ENCODE measurements at regions not wholly inside any gene's neighbourhood (a gene's known extent, or its start where the extent isn't known, plus 50 kb on each side); places are given as distances from the start of the nearest gene placed in this dataset.
"Not testable (repeated sequence)": the region's sequence is repeated elsewhere in the genome, so short reads cannot be mapped to it uniquely, and the experiment has no call there.

DNA sequence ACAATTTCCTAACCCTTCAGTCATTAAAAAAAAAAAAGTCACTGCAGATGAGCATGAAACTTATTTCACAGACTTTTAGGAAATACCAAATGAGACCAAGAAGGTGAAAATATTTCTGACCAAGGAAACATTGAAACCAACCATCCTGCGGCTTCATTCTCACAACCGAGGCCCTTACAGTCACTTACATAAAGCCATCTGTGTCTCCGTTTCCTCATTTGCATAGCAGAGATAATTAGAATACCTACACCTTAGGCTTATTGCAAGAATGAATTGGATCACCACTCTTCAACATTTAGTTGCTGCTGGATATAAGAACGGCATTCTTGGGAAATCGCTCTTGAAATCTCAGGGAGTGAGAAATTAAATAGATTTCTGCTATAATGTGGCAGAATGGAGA lies 356.2 kb downstream of the HS3ST1 start:
- TF ChIP-seq, protein P1, sequence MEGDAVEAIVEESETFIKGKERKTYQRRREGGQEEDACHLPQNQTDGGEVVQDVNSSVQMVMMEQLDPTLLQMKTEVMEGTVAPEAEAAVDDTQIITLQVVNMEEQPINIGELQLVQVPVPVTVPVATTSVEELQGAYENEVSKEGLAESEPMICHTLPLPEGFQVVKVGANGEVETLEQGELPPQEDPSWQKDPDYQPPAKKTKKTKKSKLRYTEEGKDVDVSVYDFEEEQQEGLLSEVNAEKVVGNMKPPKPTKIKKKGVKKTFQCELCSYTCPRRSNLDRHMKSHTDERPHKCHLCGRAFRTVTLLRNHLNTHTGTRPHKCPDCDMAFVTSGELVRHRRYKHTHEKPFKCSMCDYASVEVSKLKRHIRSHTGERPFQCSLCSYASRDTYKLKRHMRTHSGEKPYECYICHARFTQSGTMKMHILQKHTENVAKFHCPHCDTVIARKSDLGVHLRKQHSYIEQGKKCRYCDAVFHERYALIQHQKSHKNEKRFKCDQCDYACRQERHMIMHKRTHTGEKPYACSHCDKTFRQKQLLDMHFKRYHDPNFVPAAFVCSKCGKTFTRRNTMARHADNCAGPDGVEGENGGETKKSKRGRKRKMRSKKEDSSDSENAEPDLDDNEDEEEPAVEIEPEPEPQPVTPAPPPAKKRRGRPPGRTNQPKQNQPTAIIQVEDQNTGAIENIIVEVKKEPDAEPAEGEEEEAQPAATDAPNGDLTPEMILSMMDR (IDR thresholded peaks at IDR 0.05) = no peak
- DNase-seq = no peak
- Histone ChIP-seq H3K36me3 (ENCODE audit: low read depth) (no peaks in the 10 kb centered on the region), H3K4me1 (ENCODE audit: low read depth) (no peaks in the 10 kb centered on the region), H3K4me3 (no peak overlapping the region), H3K9me3 (no peaks in the 10 kb centered on the region)
- no peak for ATAC-seq
- intact Hi-C loops (cut with DNase I, micrococcal nuclease) = no loop called here

DNA sequence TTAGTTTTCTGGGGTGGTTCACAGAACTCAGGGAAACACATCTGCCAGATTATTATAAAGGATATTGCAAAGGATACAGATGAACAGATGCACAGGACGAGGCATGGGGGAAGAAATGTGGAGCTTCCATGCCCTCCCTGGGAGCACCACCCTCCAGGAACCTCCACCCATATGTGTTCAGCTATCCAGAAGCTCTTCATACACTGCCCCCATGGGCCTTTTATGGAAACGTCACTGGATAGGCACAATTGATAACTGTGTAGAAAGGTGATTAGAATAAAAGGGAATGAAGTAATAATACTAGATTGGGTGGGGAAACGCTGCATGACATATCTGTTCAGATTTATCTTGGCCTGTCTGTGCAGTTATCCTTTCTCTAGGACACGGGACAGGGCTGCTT lies 357.9 kb downstream of the HS3ST1 start:
- DNase-seq = no peak
- Histone ChIP-seq H3K9me3 (no peaks in the 10 kb centered on the region), H3K36me3 (ENCODE audit: low read depth) (no peaks in the 10 kb centered on the region), H3K4me3 (no peak overlapping the region), H3K4me1 (ENCODE audit: low read depth) (no peaks in the 10 kb centered on the region)
- TF ChIP-seq, protein P1 (IDR thresholded peaks at IDR 0.05) = no peak
- intact Hi-C loops (cut with DNase I, micrococcal nuclease) = no loop called here
- ATAC-seq = no peak

DNA sequence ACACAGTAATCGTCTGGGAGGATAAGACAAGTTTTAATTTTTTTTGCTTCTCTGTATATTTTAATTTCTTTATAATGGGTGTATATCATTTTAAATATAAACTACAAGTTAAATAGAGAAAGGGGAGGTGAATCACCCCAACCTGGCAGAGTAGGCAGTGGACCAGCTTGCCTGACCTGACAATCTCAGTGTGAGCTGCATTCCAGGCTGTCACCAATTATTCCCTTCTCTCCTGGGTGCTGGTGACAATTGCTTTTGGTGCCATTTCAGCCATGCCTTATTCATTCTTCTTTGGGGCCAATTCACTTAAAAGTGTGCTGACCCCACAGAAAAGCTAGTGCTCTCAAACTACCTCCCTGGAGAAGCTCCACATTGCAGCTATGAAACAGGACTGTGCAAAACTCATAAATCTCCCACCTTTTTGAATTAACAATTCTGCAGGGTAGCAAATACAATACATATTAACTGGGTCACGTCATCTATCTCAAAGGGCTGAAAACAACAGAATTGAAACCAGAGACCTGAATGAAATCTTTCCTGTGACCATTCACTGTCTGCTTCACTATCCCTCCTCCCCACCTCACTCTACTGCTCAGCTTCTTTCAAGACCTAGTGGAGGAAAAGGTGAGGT lies 359.0 kb downstream of the HS3ST1 start:
- DNase-seq = no peak
- Histone ChIP-seq H3K4me1 (ENCODE audit: low read depth) (no peaks in the 10 kb centered on the region), H3K9me3 (no peaks in the 10 kb centered on the region), H3K36me3 (ENCODE audit: low read depth) (no peaks in the 10 kb centered on the region), H3K4me3 (no peak overlapping the region)
- no peak for ATAC-seq
- intact Hi-C loops (cut with DNase I, micrococcal nuclease) = no loop called here
- TF ChIP-seq, protein P1 (IDR thresholded peaks at IDR 0.05) = no peak

DNA sequence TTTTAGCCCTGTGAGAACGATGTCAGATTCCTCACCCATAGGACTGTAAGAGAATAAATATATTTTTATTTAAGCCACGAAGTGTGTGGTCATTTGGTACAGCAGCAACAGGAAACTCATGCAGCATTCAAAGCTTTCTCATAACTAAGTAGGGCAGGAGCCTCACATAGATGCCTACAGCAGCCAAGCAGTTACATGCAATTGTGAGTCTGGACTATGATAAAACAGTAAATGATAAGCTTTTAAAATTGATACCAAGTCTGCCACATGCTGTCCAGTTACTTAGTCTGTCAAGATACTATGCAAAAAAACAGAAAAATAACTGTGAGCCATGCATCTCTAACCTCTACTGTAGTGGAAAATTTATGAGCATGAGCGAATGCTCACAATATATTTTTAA lies 359.6 kb downstream of the HS3ST1 start:
- Histone ChIP-seq H3K9me3 (no peaks in the 10 kb centered on the region), H3K4me1 (ENCODE audit: low read depth) (no peaks in the 10 kb centered on the region), H3K4me3 (no peak overlapping the region), H3K36me3 (ENCODE audit: low read depth) (no peaks in the 10 kb centered on the region)
- TF ChIP-seq, protein P1 (IDR thresholded peaks at IDR 0.05) = no peak
- intact Hi-C loops (cut with DNase I, micrococcal nuclease) = no loop called here
- ATAC-seq (no peak), DNase-seq (no peak)

DNA sequence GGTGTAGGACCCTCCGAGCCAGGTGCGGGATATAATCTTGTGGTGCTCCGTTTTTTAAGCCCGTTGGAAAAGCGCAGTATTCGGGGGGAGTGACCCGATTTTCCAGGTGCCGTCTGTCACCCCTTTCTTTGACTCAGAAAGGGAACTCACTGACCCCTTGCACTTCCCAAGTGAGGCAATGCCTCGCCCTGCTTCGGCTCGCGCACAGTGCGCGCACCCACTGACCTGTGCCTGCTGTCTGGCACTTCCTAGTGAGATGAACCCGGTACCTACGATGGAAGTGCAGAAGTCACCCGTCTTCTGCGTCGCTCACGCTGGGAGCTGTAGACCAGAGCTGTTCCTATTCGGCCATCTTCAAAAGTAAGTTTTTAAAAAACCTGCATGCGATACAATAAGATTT lies 362.1 kb downstream of the HS3ST1 start:
- ATAC-seq; H3K36me3 ChIP-seq (ENCODE audit: low read depth); intact Hi-C loops (cut with DNase I, micrococcal nuclease); H3K9me3 ChIP-seq; H3K4me3 ChIP-seq; H3K4me1 ChIP-seq (ENCODE audit: low read depth); DNase-seq: not testable (repeated sequence)

DNA sequence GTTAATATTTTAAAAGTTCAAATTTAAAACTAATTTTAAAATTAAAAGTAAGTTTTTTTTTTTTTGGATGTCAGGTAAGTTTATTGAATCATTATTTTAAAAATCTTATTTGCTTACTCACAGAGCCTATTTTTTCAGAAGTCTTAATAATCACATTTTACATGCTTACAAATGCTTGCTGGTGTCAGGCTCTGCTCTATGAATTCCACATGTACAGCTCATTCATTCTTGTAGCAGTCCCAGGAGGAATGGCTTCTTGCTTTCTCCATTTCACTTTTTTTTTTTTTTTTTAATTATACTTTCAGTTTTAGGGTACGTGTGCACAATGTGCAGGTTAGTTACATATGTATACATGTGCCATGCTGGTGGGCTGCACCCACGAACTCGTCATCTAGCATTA lies 368.1 kb downstream of the HS3ST1 start:
- H3K4me1 ChIP-seq (ENCODE audit: low read depth); H3K9me3 ChIP-seq; H3K36me3 ChIP-seq (ENCODE audit: low read depth); H3K4me3 ChIP-seq; intact Hi-C loops (cut with DNase I, micrococcal nuclease); ATAC-seq; DNase-seq: not testable (repeated sequence)

DNA sequence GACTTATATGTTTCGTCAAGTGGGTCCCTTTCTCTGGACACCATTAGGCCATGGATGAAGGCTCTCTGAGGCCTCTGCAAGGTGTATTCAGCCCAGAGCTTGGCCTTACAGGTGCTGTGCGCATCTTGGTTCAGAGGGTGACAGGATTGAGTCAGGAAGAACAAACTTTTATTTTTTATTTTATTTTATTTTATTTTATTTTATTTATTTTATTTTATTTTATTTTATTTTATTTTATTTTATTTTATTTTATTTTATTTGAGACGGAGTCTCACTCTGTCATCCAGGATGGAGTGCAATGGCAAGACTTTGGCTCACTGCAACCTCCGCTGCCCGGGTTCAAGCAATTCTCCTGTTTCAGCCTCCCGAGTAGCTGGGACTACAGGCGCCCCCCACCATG lies 370.4 kb upstream of the CLNK start:
- H3K4me3 ChIP-seq; H3K4me1 ChIP-seq (ENCODE audit: low read depth); H3K9me3 ChIP-seq; H3K36me3 ChIP-seq (ENCODE audit: low read depth); ATAC-seq; DNase-seq; intact Hi-C loops (cut with DNase I, micrococcal nuclease): not testable (repeated sequence)

All from mucosa of descending colon (tissue), 3 donors.